Lung (tissue), 11 donors: ENCODE measurements at regions not wholly inside any gene's neighbourhood (a gene's known extent, or its start where the extent isn't known, plus 50 kb on each side); places are given as distances from the start of the nearest gene placed in this dataset.

Experiments used
- ATAC-seq: fragments of 200-7000 bp; cut with Tn5 transposase; one replicate; pipeline ENCODE4 v1.9.1; 2020; ENCODE audit warnings: moderate number of reproducible peaks; ENCODE audit not compliant: insufficient read depth, low FRiP score
- DNase-seq, 3 donors: peaks; one replicate each; pipeline ENCODE4 v3.0.0-alpha.2; 2013 to 2017
- H3K27ac ChIP-seq, 2 donors: one replicate each; pipeline ENCODE4 v1.5.1; 2013; ENCODE audit warnings: mild to moderate bottlenecking in 2 of 2, moderate library complexity in 2 of 2, control low read depth in 1 of 2, inconsistent platforms in 1 of 2, low read depth in 1 of 2, low read length in 1 of 2
- H3K27me3 ChIP-seq, 3 donors: one replicate each; pipeline ENCODE4 v1.5.1; 2013; ENCODE audit warnings: low read length in 2 of 3; ENCODE audit not compliant: control insufficient read depth in 3 of 3, insufficient read depth in 3 of 3
- H3K36me3 ChIP-seq, 4 donors: one replicate each; pipeline ENCODE4 v1.5.1; 2013; ENCODE audit warnings: low read length in 4 of 4, mild to moderate bottlenecking in 1 of 4, moderate library complexity in 1 of 4; ENCODE audit not compliant: control insufficient read depth in 4 of 4, insufficient read depth in 4 of 4
- H3K4me1 ChIP-seq, 5 donors: one replicate each; pipeline ENCODE4 v1.5.1; 2013; ENCODE audit warnings: low read length in 5 of 5, mild to moderate bottlenecking in 2 of 5, moderate library complexity in 1 of 5; ENCODE audit not compliant: control insufficient read depth in 5 of 5, insufficient read depth in 5 of 5
- H3K4me3 ChIP-seq: one replicate; pipeline ENCODE4 v1.5.1; 2013; ENCODE audit warnings: mild to moderate bottlenecking, control low read depth, moderate library complexity
- H3K9ac ChIP-seq, 2 donors: one replicate each; pipeline ENCODE4 v1.5.1; 2013; ENCODE audit warnings: low read length in 2 of 2, control low read depth in 1 of 2; ENCODE audit not compliant: insufficient read depth in 1 of 2
- H3K9me3 ChIP-seq, 4 donors: one replicate each; pipeline ENCODE4 v1.5.1; 2013; ENCODE audit warnings: low read length in 3 of 4, mild to moderate bottlenecking in 1 of 4, moderate library complexity in 1 of 4; ENCODE audit not compliant: control insufficient read depth in 4 of 4, insufficient read depth in 3 of 4
- WGBS, 2 donors: extraction: QIAGEN DNeasy Blood & Tissue Kit; methylation state at CpG; one replicate each; pipeline ENCODE4 v1.1.7; 2013; 5-methylcytosine and 5-hydroxymethylcytosine counted together
- TF ChIP-seq, protein P1 (sequence below): IDR thresholded peaks from 2 replicates; pipeline ENCODE4 v1.5.1; 2012; ENCODE audit warnings: mild to moderate bottlenecking; ENCODE audit errors: control extremely low read depth, extremely low read depth
- donor health status: control.
- donor health status: control.
- donor health status: Bipolar disorder and iron deficiency.
- donor health status: healthy.
- donor health status: DM: yes; HTN: yes; CAD: no.

GRCh38 chrX:137483554-137483953 lies 82.4 kb upstream of the ZIC3 start:
- H3K9me3 ChIP-seq = peaks cover 0 to 2% (median 0%) of the 10 kb centered on the region in 4 donors
- TF ChIP-seq, protein P1, sequence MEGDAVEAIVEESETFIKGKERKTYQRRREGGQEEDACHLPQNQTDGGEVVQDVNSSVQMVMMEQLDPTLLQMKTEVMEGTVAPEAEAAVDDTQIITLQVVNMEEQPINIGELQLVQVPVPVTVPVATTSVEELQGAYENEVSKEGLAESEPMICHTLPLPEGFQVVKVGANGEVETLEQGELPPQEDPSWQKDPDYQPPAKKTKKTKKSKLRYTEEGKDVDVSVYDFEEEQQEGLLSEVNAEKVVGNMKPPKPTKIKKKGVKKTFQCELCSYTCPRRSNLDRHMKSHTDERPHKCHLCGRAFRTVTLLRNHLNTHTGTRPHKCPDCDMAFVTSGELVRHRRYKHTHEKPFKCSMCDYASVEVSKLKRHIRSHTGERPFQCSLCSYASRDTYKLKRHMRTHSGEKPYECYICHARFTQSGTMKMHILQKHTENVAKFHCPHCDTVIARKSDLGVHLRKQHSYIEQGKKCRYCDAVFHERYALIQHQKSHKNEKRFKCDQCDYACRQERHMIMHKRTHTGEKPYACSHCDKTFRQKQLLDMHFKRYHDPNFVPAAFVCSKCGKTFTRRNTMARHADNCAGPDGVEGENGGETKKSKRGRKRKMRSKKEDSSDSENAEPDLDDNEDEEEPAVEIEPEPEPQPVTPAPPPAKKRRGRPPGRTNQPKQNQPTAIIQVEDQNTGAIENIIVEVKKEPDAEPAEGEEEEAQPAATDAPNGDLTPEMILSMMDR = no peak
- no peaks in the 10 kb centered on the region for H3K4me1 ChIP-seq
- peaks cover 0 to 5% (median 5%) of the 10 kb centered on the region in 3 donors for H3K27me3 ChIP-seq
- DNase-seq (no peak), ATAC-seq (no peak)
- no peak overlapping the region for H3K27ac ChIP-seq
- H3K36me3 ChIP-seq = no peaks in the 10 kb centered on the region
- no peak overlapping the region for H3K9ac ChIP-seq
- no peak overlapping the region for H3K4me3 ChIP-seq

- ATAC-seq (no peak), DNase-seq (no peak)
- 58 to 75% methylated on average over 2 of the region's 2 CpGs for WGBS, 2 donors
- no peak overlapping the region for H3K9ac ChIP-seq
- peaks cover 0 to 8% (median 5%) of the 10 kb centered on the region in 3 donors for H3K27me3 ChIP-seq
- H3K27ac ChIP-seq = no peak overlapping the region
- no peaks in the 10 kb centered on the region for H3K36me3 ChIP-seq
- no peaks in the 10 kb centered on the region for H3K4me1 ChIP-seq
- H3K4me3 ChIP-seq = no peak overlapping the region
- peaks cover 0 to 2% (median 0%) of the 10 kb centered on the region in 4 donors for H3K9me3 ChIP-seq
- TF ChIP-seq, protein P1 = no peak
These were observed 83.8 kb upstream of the ZIC3 start for GRCh38 chrX:137482136-137482535.

GRCh38 chrX:137479386-137479785 lies 86.5 kb upstream of the ZIC3 start:
- DNase-seq (peak in 1 of 3 donors; percentile 3), ATAC-seq (no peak)
- Histone ChIP-seq H3K27me3 (peaks cover 0 to 5% (median 5%) of the 10 kb centered on the region in 3 donors), H3K36me3 (no peaks in the 10 kb centered on the region), H3K4me1 (no peaks in the 10 kb centered on the region), H3K27ac (no peak overlapping the region), H3K9me3 (no peaks in the 10 kb centered on the region), H3K9ac (no peak overlapping the region), H3K4me3 (no peak overlapping the region)
- TF ChIP-seq, protein P1 = no peak
- WGBS, 2 donors = 14% methylated on average over 2 of the region's 2 CpGs

DNA sequence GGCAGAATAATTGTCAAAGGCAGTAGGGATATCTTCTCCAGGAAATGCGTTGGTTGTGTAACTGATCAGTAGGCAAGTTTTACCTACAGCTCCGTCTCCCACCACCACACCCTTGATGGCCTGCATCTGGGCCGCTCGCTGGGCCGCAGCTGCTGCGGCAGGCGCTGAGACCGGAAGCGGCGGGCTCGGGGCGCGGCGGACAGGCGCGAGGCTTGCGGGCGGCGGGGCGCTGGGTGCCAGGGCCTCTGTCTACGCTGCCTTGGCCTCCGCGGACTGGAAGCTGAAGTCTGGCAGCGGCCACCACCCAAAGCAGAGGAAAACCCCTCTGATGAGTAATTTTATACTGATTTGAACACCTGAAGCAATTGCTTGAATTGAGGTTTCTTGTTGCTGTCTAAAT lies 124.2 kb upstream of the ZIC3 start:
- TF ChIP-seq, protein P1 = no peak
- Histone ChIP-seq H3K4me3 (no peak overlapping the region), H3K9ac (no peak overlapping the region), H3K9me3 (no peaks in the 10 kb centered on the region), H3K4me1 (no peaks in the 10 kb centered on the region), H3K27ac (no peak overlapping the region), H3K27me3 (peaks cover 0 to 9% (median 2%) of the 10 kb centered on the region in 3 donors), H3K36me3 (no peaks in the 10 kb centered on the region)
- WGBS, 2 donors = 67 to 87% methylated on average over 24 of the region's 24 CpGs
- DNase-seq (no peak), ATAC-seq (no peak)
